LNCaP clone FGC (cell line): ENCODE measurements at regions not wholly inside any gene's neighbourhood (a gene's known extent, or its start where the extent isn't known, plus 50 kb on each side); places are given as distances from the start of the nearest gene placed in this dataset.
A peak's percentile ranks its signal among the peaks of the same experiment; 100 is the strongest.

Source experiments
- DNase-seq: peaks from one replicate; pipeline ENCODE4 v3.0.0-alpha.2; 2011; ENCODE audit warnings: low read depth
- H3K4me3 ChIP-seq: 2 replicates; pipeline ENCODE4 v1.5.1; 2011; ENCODE audit warnings: mild to moderate bottlenecking, low read depth, low read length, control low read depth
- TF ChIP-seq, protein P1 (sequence below): IDR thresholded peaks from 2 replicates; pipeline ENCODE4 v1.5.1; 2012; ENCODE audit warnings: mild to moderate bottlenecking; ENCODE audit not compliant: control insufficient read depth, insufficient read depth; ENCODE audit errors: extremely low read depth

- no peak overlapping the region for H3K4me3 ChIP-seq
- no peak for DNase-seq
- TF ChIP-seq, protein P1, sequence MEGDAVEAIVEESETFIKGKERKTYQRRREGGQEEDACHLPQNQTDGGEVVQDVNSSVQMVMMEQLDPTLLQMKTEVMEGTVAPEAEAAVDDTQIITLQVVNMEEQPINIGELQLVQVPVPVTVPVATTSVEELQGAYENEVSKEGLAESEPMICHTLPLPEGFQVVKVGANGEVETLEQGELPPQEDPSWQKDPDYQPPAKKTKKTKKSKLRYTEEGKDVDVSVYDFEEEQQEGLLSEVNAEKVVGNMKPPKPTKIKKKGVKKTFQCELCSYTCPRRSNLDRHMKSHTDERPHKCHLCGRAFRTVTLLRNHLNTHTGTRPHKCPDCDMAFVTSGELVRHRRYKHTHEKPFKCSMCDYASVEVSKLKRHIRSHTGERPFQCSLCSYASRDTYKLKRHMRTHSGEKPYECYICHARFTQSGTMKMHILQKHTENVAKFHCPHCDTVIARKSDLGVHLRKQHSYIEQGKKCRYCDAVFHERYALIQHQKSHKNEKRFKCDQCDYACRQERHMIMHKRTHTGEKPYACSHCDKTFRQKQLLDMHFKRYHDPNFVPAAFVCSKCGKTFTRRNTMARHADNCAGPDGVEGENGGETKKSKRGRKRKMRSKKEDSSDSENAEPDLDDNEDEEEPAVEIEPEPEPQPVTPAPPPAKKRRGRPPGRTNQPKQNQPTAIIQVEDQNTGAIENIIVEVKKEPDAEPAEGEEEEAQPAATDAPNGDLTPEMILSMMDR: no peak
Observed at GRCh38 chr16:85525420-85526184, 87.5 kb upstream of the GSE1 start.

DNA sequence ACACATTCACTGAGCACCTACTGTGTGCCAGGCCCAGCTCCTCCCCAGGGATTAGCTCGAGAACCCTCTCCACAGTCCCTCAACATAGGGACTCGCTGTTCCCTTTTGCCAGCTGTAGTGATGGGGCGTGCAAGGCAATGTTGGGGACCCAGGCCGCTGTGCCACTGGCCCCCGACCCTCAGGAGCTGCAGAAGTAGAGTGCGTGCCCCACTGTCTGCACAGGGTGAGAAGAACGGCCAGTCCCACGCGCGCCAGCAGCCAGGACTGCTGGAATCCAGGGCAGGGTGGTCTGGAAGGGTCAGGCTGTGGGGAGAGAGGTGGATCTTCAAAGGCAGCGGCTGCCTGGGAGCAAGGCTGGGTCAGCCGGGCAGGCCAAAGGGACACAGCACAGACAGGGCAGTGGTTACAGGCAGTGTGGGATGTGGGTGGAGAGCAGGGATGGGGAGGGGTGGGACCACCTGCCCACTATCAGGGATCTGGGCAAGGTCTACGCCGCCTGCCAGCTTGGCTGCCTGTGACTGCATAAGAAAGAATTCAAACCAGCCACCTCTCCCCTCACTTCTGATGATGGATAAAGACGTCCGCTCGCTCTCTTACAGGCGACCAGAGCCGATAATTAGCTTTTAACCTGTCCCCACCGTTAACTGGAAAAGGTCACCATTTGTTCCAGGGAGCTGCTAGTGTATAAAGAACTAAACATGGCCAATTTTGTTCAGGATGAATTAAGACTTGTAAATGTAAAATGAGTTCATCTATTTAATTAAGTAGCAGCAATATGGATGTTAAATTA, 86.7 kb upstream of the GSE1 start:
- no peak for DNase-seq
- TF ChIP-seq, protein P1: no peak
- no peak overlapping the region for H3K4me3 ChIP-seq

GRCh38 chr16:85527042-85527766, 85.9 kb upstream of the GSE1 start:
- TF ChIP-seq, protein P1: no peak
- no peak for DNase-seq

GRCh38 chr16:85527767-85528297, 85.3 kb upstream of the GSE1 start:
- TF ChIP-seq, protein P1: no peak
- no peak for DNase-seq
- no peak overlapping the region for H3K4me3 ChIP-seq

More at GRCh38 chr16:85527042-85527766, 85.9 kb upstream of the GSE1 start:
- no peak overlapping the region for H3K4me3 ChIP-seq

DNA sequence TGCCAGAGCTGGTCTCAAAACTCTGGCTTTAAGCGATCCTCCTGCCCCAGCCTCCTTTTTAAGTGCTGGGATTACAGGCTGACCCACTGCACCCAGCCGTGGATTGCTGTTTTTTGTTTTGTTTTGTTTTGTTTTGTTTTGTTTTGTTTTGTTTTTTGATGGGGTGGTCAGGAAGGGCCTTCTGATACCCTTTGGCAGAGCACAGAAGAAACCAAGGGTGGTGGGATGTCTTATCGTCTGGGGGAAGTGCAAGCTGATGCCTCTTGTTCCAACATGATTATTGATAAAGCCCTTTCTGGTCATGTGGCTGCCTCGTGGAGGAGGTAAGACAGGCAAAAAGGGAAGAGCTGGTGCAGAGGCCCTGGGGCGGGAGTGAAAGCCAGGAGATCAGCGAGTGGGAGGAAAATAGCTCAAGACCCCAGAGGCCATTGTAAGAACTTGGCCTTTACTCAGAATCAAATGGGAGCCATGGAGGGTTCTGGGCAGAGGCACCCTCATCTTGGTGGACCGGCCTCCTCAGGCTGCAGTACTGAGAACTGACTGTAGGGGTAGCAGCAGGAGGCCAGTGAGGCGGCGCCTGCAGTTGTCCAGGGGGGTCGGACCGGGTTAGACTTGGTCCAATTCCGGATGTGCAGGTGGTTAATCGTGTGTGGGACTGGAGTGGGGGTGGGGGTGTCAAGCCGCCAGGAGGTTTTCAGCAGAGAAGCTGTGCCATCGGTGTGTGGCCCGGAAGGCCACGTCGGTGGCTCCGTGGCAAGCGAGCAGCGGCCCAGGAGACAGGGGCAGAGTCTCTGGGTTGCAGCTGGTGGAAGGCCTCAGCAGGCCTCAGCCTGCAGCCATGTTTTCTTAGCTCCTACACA, 84.4 kb upstream of the GSE1 start:
- no peak for DNase-seq
- TF ChIP-seq, protein P1: peak; percentile 19; the same call in 1 of the 2 replicates
- H3K4me3 ChIP-seq: no peak overlapping the region
